Neural cell (in vitro differentiated cells): ENCODE measurements at regions not wholly inside any gene's neighbourhood (a gene's known extent, or its start where the extent isn't known, plus 50 kb on each side); places are given as distances from the start of the nearest gene placed in this dataset.

Source experiments
- H2AFZ ChIP-seq: fragments of 200-600, 300-800 bp; sonication (generic), shearing (Covaris generic); 2 replicates; pipeline ENCODE4 v1.6.0; 2014; ENCODE audit warnings: low read depth, mild to moderate bottlenecking, antibody characterized with exemption, low read length, moderate library complexity
- H3F3A ChIP-seq: fragments of 200-600 bp; shearing (Covaris generic); 2 replicates; pipeline ENCODE4 v1.6.1; 2016; ENCODE audit warnings: mild to moderate bottlenecking, moderate library complexity, mixed read lengths, antibody characterized with exemption, low read length; ENCODE audit not compliant: insufficient read depth, poor library complexity, severe bottlenecking
- H3K27ac ChIP-seq: fragments of 200-600, 300-800 bp; sonication (generic), shearing (Covaris generic); 2 replicates; pipeline ENCODE4 v1.5.1; 2014; ENCODE audit warnings: mild to moderate bottlenecking, low read length, moderate library complexity
- H3K27me3 ChIP-seq: fragments of 300-800, 200-600 bp; sonication (generic), shearing (Covaris generic); 2 replicates; pipeline ENCODE4 v1.6.0; 2014; ENCODE audit warnings: mild to moderate bottlenecking, low read depth, low read length, moderate library complexity; ENCODE audit not compliant: insufficient read depth
- H3K36me3 ChIP-seq: fragments of 300-800, 200-600 bp; sonication (generic), shearing (Covaris generic); 2 replicates; pipeline ENCODE4 v1.5.1; 2014; ENCODE audit warnings: mild to moderate bottlenecking, antibody characterized with exemption, low read length, moderate library complexity; ENCODE audit not compliant: insufficient read depth
- H3K4me2 ChIP-seq: fragments of 300-800, 200-600 bp; sonication (generic), shearing (Covaris generic); 2 replicates; pipeline ENCODE4 v1.6.0; 2014; ENCODE audit warnings: mild to moderate bottlenecking, low read length
- H3K4me3 ChIP-seq: fragments of 300-800, 200-600 bp; sonication (generic), shearing (Covaris generic); 2 replicates; pipeline ENCODE4 v1.5.1; 2014; ENCODE audit warnings: mild to moderate bottlenecking, low read length, moderate library complexity
- H3K79me2 ChIP-seq: fragments of 200-600 bp; shearing (Covaris generic); replicated peaks from 2 replicates; pipeline ENCODE4 v1.6.0; 2014; ENCODE audit warnings: mild to moderate bottlenecking, low read length, moderate library complexity; ENCODE audit not compliant: insufficient read depth
- H3K9ac ChIP-seq: fragments of 300-800, 200-600 bp; sonication (generic), shearing (Covaris generic); 2 replicates; pipeline ENCODE4 v1.6.1; 2016; ENCODE audit warnings: mild to moderate bottlenecking, low read length, mixed read lengths
- H3K9me2 ChIP-seq: fragments of 200-600 bp; shearing (Covaris generic); 2 replicates; pipeline ENCODE4 v1.6.1; 2016; ENCODE audit warnings: mild to moderate bottlenecking, low read length, mixed read lengths; ENCODE audit not compliant: insufficient read depth
- H3K9me3 ChIP-seq: fragments of 200-600, 300-800 bp; sonication (generic), shearing (Covaris generic); 2 replicates; pipeline ENCODE4 v1.6.1; 2016; ENCODE audit warnings: mild to moderate bottlenecking, mixed run types, low read length, moderate library complexity, mixed read lengths
- H4K20me1 ChIP-seq: fragments of 200-600 bp; shearing (Covaris generic); 2 replicates; pipeline ENCODE4 v1.6.1; 2016; ENCODE audit warnings: mild to moderate bottlenecking, mixed run types; ENCODE audit not compliant: insufficient read depth
- EZH2 ChIP-seq: fragments of 200-600, 300-800 bp; shearing (Covaris generic), sonication (generic); IDR thresholded peaks from 2 replicates; pipeline ENCODE4 v1.6.1; 2014; ENCODE audit warnings: antibody characterized with exemption, low read length, borderline replicate concordance, mild to moderate bottlenecking; ENCODE audit not compliant: insufficient read depth, poor library complexity, severe bottlenecking
- POLR2AphosphoS5 ChIP-seq: IDR thresholded peaks from 2 replicates; pipeline ENCODE4 v1.6.1; 2012
- RAD21 ChIP-seq: fragments of 450-650 bp; conservative IDR thresholded peaks from 2 replicates; pipeline ENCODE4 v1.6.1; 2014; ENCODE audit warnings: antibody characterized with exemption, mild to moderate bottlenecking, moderate library complexity
- SMC3 ChIP-seq: fragments of 450-650 bp; conservative IDR thresholded peaks from 2 replicates; pipeline ENCODE4 v1.6.1; 2014; ENCODE audit warnings: antibody characterized with exemption, mild to moderate bottlenecking, moderate library complexity; ENCODE audit not compliant: poor library complexity
- TAF1 ChIP-seq: IDR thresholded peaks from 2 replicates; pipeline ENCODE4 v1.6.1; 2012; ENCODE audit warnings: low read depth
- TF ChIP-seq, protein P1 (sequence below): fragments of 450-650 bp; IDR thresholded peaks from 2 replicates; pipeline ENCODE4 v1.5.1; 2014; ENCODE audit warnings: antibody characterized with exemption, mild to moderate bottlenecking, moderate library complexity; ENCODE audit not compliant: poor library complexity, severe bottlenecking
- TF ChIP-seq, protein P2 (sequence below): IDR thresholded peaks from 2 replicates; pipeline ENCODE4 v1.6.1; 2012; ENCODE audit warnings: borderline replicate concordance

DNA sequence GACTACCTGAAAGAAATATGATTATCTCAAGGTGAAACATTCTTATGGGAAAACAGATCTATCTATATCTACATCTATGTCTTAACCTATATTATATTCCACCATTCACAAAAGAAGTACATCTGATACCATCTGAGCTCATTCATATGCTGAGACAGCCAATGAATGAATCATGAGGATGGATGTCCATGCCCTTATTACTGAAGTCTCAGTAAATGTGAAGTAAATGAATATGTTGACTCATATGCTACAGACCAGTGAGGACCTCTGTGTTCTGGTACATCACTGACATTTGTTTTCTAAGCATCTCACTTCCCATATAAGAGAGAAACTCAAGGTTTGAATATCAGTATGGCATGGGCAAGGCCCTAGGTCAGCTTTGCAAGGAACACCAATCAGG, 311.2 kb upstream of the TMC3 start:
- Histone ChIP-seq H3K9ac (no peak overlapping the region), H3K79me2 (no peaks in the 10 kb centered on the region), H4K20me1 (no peaks in the 10 kb centered on the region), H3K9me3 (no peaks in the 10 kb centered on the region), H2AFZ (no peak overlapping the region), H3K4me2 (no peak overlapping the region), H3K36me3 (no peaks in the 10 kb centered on the region), H3K27me3 (no peaks in the 10 kb centered on the region), H3F3A (no peaks in the 10 kb centered on the region), H3K9me2 (no peaks in the 10 kb centered on the region), H3K4me3 (no peak overlapping the region), H3K27ac (no peak overlapping the region)
- TF ChIP-seq, protein P1, sequence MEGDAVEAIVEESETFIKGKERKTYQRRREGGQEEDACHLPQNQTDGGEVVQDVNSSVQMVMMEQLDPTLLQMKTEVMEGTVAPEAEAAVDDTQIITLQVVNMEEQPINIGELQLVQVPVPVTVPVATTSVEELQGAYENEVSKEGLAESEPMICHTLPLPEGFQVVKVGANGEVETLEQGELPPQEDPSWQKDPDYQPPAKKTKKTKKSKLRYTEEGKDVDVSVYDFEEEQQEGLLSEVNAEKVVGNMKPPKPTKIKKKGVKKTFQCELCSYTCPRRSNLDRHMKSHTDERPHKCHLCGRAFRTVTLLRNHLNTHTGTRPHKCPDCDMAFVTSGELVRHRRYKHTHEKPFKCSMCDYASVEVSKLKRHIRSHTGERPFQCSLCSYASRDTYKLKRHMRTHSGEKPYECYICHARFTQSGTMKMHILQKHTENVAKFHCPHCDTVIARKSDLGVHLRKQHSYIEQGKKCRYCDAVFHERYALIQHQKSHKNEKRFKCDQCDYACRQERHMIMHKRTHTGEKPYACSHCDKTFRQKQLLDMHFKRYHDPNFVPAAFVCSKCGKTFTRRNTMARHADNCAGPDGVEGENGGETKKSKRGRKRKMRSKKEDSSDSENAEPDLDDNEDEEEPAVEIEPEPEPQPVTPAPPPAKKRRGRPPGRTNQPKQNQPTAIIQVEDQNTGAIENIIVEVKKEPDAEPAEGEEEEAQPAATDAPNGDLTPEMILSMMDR, result no peak
- no peak for TF ChIP-seq POLR2AphosphoS5

DNA sequence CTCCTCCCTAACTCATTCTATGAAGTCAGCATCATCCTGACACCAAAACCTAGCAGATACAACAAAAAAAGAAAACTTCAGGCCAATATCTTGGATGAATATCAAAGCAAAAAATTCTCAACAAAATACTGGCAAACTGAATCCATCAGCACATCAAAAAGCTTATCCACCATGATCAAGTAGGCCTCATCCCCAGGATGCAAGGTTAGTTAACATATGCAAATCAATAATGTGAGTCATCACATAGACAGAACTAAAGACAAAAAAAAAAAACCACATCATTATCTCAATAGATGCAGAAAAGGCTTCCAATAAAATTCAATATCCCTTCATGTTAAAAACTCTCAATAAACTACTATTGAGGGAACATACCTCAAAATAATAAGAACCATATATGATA, 306.8 kb upstream of the TMC3 start:
- no peaks in the 10 kb centered on the region for H3K27me3 ChIP-seq
- H3K79me2 ChIP-seq, result no peaks in the 10 kb centered on the region
- H3K36me3 ChIP-seq, result no peaks in the 10 kb centered on the region
- H3K9me2 ChIP-seq, result no peaks in the 10 kb centered on the region
- no peak overlapping the region for H3K4me3 ChIP-seq
- no peaks in the 10 kb centered on the region for H4K20me1 ChIP-seq
- H3K27ac ChIP-seq, result no peak overlapping the region
- no peak overlapping the region for H3K9ac ChIP-seq
- no peak overlapping the region for H2AFZ ChIP-seq
- H3F3A ChIP-seq, result no peaks in the 10 kb centered on the region
- TF ChIP-seq SMC3 (no peak), EZH2 (no peak), TAF1 (no peak), RAD21 (no peak)
- TF ChIP-seq, protein P1, result no peak
- TF ChIP-seq, protein P2, sequence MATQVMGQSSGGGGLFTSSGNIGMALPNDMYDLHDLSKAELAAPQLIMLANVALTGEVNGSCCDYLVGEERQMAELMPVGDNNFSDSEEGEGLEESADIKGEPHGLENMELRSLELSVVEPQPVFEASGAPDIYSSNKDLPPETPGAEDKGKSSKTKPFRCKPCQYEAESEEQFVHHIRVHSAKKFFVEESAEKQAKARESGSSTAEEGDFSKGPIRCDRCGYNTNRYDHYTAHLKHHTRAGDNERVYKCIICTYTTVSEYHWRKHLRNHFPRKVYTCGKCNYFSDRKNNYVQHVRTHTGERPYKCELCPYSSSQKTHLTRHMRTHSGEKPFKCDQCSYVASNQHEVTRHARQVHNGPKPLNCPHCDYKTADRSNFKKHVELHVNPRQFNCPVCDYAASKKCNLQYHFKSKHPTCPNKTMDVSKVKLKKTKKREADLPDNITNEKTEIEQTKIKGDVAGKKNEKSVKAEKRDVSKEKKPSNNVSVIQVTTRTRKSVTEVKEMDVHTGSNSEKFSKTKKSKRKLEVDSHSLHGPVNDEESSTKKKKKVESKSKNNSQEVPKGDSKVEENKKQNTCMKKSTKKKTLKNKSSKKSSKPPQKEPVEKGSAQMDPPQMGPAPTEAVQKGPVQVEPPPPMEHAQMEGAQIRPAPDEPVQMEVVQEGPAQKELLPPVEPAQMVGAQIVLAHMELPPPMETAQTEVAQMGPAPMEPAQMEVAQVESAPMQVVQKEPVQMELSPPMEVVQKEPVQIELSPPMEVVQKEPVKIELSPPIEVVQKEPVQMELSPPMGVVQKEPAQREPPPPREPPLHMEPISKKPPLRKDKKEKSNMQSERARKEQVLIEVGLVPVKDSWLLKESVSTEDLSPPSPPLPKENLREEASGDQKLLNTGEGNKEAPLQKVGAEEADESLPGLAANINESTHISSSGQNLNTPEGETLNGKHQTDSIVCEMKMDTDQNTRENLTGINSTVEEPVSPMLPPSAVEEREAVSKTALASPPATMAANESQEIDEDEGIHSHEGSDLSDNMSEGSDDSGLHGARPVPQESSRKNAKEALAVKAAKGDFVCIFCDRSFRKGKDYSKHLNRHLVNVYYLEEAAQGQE, result no peak
- H3K9me3 ChIP-seq, result no peaks in the 10 kb centered on the region
- H3K4me2 ChIP-seq, result no peak overlapping the region
